22Rv1 (cell line): ENCODE measurements at regions not wholly inside any gene's neighbourhood (a gene's known extent, or its start where the extent isn't known, plus 50 kb on each side); places are given as distances from the start of the nearest gene placed in this dataset.

ENCODE experiments used
- ZFX ChIP-seq: fragments of 450-650 bp; IDR thresholded peaks from 2 replicates; pipeline ENCODE4 v1.6.1; 2017; ENCODE audit warnings: antibody characterized with exemption, borderline replicate concordance
- TF ChIP-seq, protein P1 (sequence below): fragments of 450-650 bp; IDR thresholded peaks from 2 replicates; pipeline ENCODE4 v1.5.1; 2017; ENCODE audit warnings: mild to moderate bottlenecking

DNA sequence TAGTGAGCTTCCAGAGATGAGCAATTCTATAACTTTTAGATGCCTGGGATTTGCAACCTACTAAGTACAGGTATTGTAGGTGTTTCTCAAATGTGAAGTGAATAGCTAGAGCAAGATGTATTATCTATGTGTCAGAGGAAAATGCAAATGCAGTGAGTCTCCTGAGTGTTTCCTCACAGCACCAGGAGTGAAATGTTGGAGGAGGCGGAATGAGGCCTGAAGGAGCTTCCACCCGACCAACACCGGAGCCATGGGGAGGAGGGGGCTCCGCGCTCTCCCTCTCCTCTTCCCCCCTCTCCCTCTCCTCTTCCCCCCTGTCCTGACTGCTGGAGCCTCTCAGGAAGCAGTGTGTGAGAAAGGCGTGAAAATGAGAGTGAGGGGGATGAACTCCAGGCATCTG is 79.9 kb upstream of the RNF32 start:
- TF ChIP-seq, protein P1, sequence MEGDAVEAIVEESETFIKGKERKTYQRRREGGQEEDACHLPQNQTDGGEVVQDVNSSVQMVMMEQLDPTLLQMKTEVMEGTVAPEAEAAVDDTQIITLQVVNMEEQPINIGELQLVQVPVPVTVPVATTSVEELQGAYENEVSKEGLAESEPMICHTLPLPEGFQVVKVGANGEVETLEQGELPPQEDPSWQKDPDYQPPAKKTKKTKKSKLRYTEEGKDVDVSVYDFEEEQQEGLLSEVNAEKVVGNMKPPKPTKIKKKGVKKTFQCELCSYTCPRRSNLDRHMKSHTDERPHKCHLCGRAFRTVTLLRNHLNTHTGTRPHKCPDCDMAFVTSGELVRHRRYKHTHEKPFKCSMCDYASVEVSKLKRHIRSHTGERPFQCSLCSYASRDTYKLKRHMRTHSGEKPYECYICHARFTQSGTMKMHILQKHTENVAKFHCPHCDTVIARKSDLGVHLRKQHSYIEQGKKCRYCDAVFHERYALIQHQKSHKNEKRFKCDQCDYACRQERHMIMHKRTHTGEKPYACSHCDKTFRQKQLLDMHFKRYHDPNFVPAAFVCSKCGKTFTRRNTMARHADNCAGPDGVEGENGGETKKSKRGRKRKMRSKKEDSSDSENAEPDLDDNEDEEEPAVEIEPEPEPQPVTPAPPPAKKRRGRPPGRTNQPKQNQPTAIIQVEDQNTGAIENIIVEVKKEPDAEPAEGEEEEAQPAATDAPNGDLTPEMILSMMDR = no peak
- no peak for TF ChIP-seq ZFX
